IgD-negative memory B cell (primary cell): ENCODE measurements at regions not wholly inside any gene's neighbourhood (a gene's known extent, or its start where the extent isn't known, plus 50 kb on each side); places are given as distances from the start of the nearest gene placed in this dataset.
"Not testable (repeated sequence)": the region's sequence is repeated elsewhere in the genome, so short reads cannot be mapped to it uniquely, and the experiment has no call there.

ENCODE experiments used
- H3K27ac Mint-ChIP-seq, 3 donors: one replicate each; pipeline ENCODE4 v1.8.0; 2020 to 2022; ENCODE audit warnings: mild to moderate bottlenecking in 3 of 3, mixed read lengths in 3 of 3, moderate library complexity in 1 of 3
- H3K27me3 Mint-ChIP-seq: one replicate; pipeline ENCODE4 v1.8.0; 2021; ENCODE audit warnings: mixed read lengths
- H3K36me3 Mint-ChIP-seq: one replicate; pipeline ENCODE4 v1.8.0; 2020; ENCODE audit warnings: mild to moderate bottlenecking, mixed read lengths
- H3K4me1 Mint-ChIP-seq, 3 donors: one replicate each; pipeline ENCODE4 v1.8.0; 2020 to 2022; ENCODE audit warnings: mixed read lengths in 3 of 3, mild to moderate bottlenecking in 1 of 3
- H3K4me3 Mint-ChIP-seq, 4 donors: one replicate each; pipeline ENCODE4 v1.8.0; 2020 to 2022; ENCODE audit warnings: mild to moderate bottlenecking in 4 of 4, mixed read lengths in 4 of 4, moderate library complexity in 3 of 4
- H3K9me3 Mint-ChIP-seq, 3 donors: one replicate each; pipeline ENCODE4 v1.8.0; 2020 to 2021; ENCODE audit warnings: mixed read lengths in 3 of 3, mild to moderate bottlenecking in 1 of 3

GRCh38 chr1:239151937-239152336 lies 234.4 kb upstream of the CHRM3 start:
- Mint-ChIP-seq H3K9me3 (peaks cover 0 to 14% (median 5%) of the 10 kb centered on the region in 3 donors), H3K36me3 (no peaks in the 10 kb centered on the region), H3K4me3 (no peak overlapping the region), H3K27ac (no peak overlapping the region), H3K27me3 (no peaks in the 10 kb centered on the region), H3K4me1 (peaks cover 0 to 1% (median 0%) of the 10 kb centered on the region in 3 donors)

- Mint-ChIP-seq H3K4me3 (no peak overlapping the region), H3K4me1 (no peaks in the 10 kb centered on the region), H3K27ac (no peak overlapping the region), H3K9me3 (peaks cover 2 to 4% (median 3%) of the 10 kb centered on the region in 3 donors), H3K27me3 (no peaks in the 10 kb centered on the region), H3K36me3 (no peaks in the 10 kb centered on the region)
These were observed 245.4 kb upstream of the CHRM3 start for GRCh38 chr1:239140968-239141367.

- Mint-ChIP-seq H3K27ac (no peak overlapping the region), H3K4me1 (no peaks in the 10 kb centered on the region), H3K9me3 (peaks cover 3 to 5% (median 4%) of the 10 kb centered on the region in 3 donors), H3K36me3 (no peaks in the 10 kb centered on the region), H3K4me3 (no peak overlapping the region), H3K27me3 (no peaks in the 10 kb centered on the region)
These were observed 246.6 kb upstream of the CHRM3 start for GRCh38 chr1:239139801-239140200.

GRCh38 chr1:239128541-239128940 lies 257.8 kb upstream of the CHRM3 start:
- peaks cover 2 to 15% (median 9%) of the 10 kb centered on the region in 3 donors for H3K9me3 Mint-ChIP-seq
- no peaks in the 10 kb centered on the region for H3K4me1 Mint-ChIP-seq
- H3K36me3 Mint-ChIP-seq: peaks cover 2% of the 10 kb centered on the region
- H3K4me3 Mint-ChIP-seq: no peak overlapping the region
- H3K27ac Mint-ChIP-seq: no peak overlapping the region
- no peaks in the 10 kb centered on the region for H3K27me3 Mint-ChIP-seq

- H3K36me3 Mint-ChIP-seq: peaks cover 2% of the 10 kb centered on the region
- H3K9me3 Mint-ChIP-seq: peaks cover 5 to 19% (median 8%) of the 10 kb centered on the region in 3 donors
- no peak overlapping the region for H3K4me3 Mint-ChIP-seq
- no peaks in the 10 kb centered on the region for H3K27me3 Mint-ChIP-seq
- no peaks in the 10 kb centered on the region for H3K4me1 Mint-ChIP-seq
- no peak overlapping the region for H3K27ac Mint-ChIP-seq
These were observed 259.5 kb upstream of the CHRM3 start for GRCh38 chr1:239126884-239127283.

GRCh38 chr1:239125893-239126292 lies 260.5 kb upstream of the CHRM3 start:
- peaks cover 4 to 19% (median 8%) of the 10 kb centered on the region in 3 donors for H3K9me3 Mint-ChIP-seq
- peaks cover 2% of the 10 kb centered on the region for H3K36me3 Mint-ChIP-seq
- H3K4me3 Mint-ChIP-seq: no peak overlapping the region
- no peaks in the 10 kb centered on the region for H3K4me1 Mint-ChIP-seq
- H3K27me3 Mint-ChIP-seq: no peaks in the 10 kb centered on the region
- H3K27ac Mint-ChIP-seq: no peak overlapping the region

GRCh38 chr1:239125027-239125426 lies 261.3 kb upstream of the CHRM3 start:
- H3K27me3 Mint-ChIP-seq: no peaks in the 10 kb centered on the region
- H3K27ac Mint-ChIP-seq: peak overlapping the region in 1 of 3 donors; percentile 11
- peaks cover 2% of the 10 kb centered on the region for H3K36me3 Mint-ChIP-seq
- no peak overlapping the region for H3K4me3 Mint-ChIP-seq
- peaks cover 4 to 16% (median 8%) of the 10 kb centered on the region in 3 donors for H3K9me3 Mint-ChIP-seq
- H3K4me1 Mint-ChIP-seq: no peaks in the 10 kb centered on the region

GRCh38 chr1:239123260-239123659 lies 263.1 kb upstream of the CHRM3 start:
- Mint-ChIP-seq H3K9me3 (peaks cover 3 to 12% (median 8%) of the 10 kb centered on the region in 3 donors), H3K27ac (no peak overlapping the region), H3K27me3 (no peaks in the 10 kb centered on the region), H3K4me1 (no peaks in the 10 kb centered on the region), H3K4me3 (no peak overlapping the region), H3K36me3 (peaks cover 2% of the 10 kb centered on the region)

- H3K4me3 Mint-ChIP-seq: no peak overlapping the region
- no peaks in the 10 kb centered on the region for H3K4me1 Mint-ChIP-seq
- no peaks in the 10 kb centered on the region for H3K36me3 Mint-ChIP-seq
- H3K27ac Mint-ChIP-seq: no peak overlapping the region
- H3K27me3 Mint-ChIP-seq: no peaks in the 10 kb centered on the region
- H3K9me3 Mint-ChIP-seq: peaks cover 1 to 7% (median 7%) of the 10 kb centered on the region in 3 donors
These were observed 274.1 kb upstream of the CHRM3 start for GRCh38 chr1:239112101-239112935.

- no peak overlapping the region for H3K4me3 Mint-ChIP-seq
- no peaks in the 10 kb centered on the region for H3K4me1 Mint-ChIP-seq
- H3K9me3 Mint-ChIP-seq: peaks cover 4 to 11% (median 10%) of the 10 kb centered on the region in 3 donors
- no peaks in the 10 kb centered on the region for H3K27me3 Mint-ChIP-seq
- H3K27ac Mint-ChIP-seq: no peak overlapping the region
- H3K36me3 Mint-ChIP-seq: no peaks in the 10 kb centered on the region
These were observed 278.7 kb upstream of the CHRM3 start for GRCh38 chr1:239107676-239108075.

GRCh38 chr1:239106689-239107088 lies 279.7 kb upstream of the CHRM3 start:
- H3K4me1 Mint-ChIP-seq, H3K9me3 Mint-ChIP-seq, H3K4me3 Mint-ChIP-seq, H3K27me3 Mint-ChIP-seq, H3K27ac Mint-ChIP-seq, H3K36me3 Mint-ChIP-seq: not testable (repeated sequence)

GRCh38 chr1:239098400-239099037 lies 287.8 kb upstream of the CHRM3 start:
- Mint-ChIP-seq H3K4me1 (peaks cover 0 to 2% (median 0%) of the 10 kb centered on the region in 3 donors), H3K4me3 (no peak overlapping the region), H3K36me3 (peaks cover 2% of the 10 kb centered on the region), H3K27ac (no peak overlapping the region), H3K9me3 (peaks cover 6 to 10% (median 8%) of the 10 kb centered on the region in 3 donors), H3K27me3 (no peaks in the 10 kb centered on the region)

GRCh38 chr1:239091537-239091936 lies 294.8 kb upstream of the CHRM3 start:
- no peaks in the 10 kb centered on the region for H3K4me1 Mint-ChIP-seq
- peaks cover 2 to 20% (median 4%) of the 10 kb centered on the region in 3 donors for H3K9me3 Mint-ChIP-seq
- H3K27me3 Mint-ChIP-seq: peaks cover 1% of the 10 kb centered on the region
- H3K36me3 Mint-ChIP-seq: peaks cover 2% of the 10 kb centered on the region
- no peak overlapping the region for H3K27ac Mint-ChIP-seq
- H3K4me3 Mint-ChIP-seq: no peak overlapping the region

GRCh38 chr1:239084459-239085080 lies 301.8 kb upstream of the CHRM3 start:
- Mint-ChIP-seq H3K4me1 (no peaks in the 10 kb centered on the region), H3K4me3 (no peak overlapping the region), H3K36me3 (no peaks in the 10 kb centered on the region), H3K27ac (no peak overlapping the region), H3K27me3 (no peaks in the 10 kb centered on the region), H3K9me3 (peaks cover 2 to 19% (median 5%) of the 10 kb centered on the region in 3 donors)

GRCh38 chr1:239081947-239082346 lies 304.4 kb upstream of the CHRM3 start:
- not testable (repeated sequence) for H3K4me1 Mint-ChIP-seq, H3K27me3 Mint-ChIP-seq, H3K4me3 Mint-ChIP-seq, H3K27ac Mint-ChIP-seq, H3K36me3 Mint-ChIP-seq
- H3K9me3 Mint-ChIP-seq: peaks cover 2 to 19% (median 3%) of the 10 kb centered on the region in 3 donors
